GM10266 (cell line): ENCODE measurements at regions not wholly inside any gene's neighbourhood (a gene's known extent, or its start where the extent isn't known, plus 50 kb on each side); places are given as distances from the start of the nearest gene placed in this dataset.
"Not testable (repeated sequence)": the region's sequence is repeated elsewhere in the genome, so short reads cannot be mapped to it uniquely, and the experiment has no call there.

ENCODE experiments used
- DNase-seq: peaks from one replicate; pipeline ENCODE4 v3.0.0; 2012; ENCODE audit errors: extremely low spot score
- TF ChIP-seq, protein P1 (sequence below): IDR thresholded peaks from 2 replicates; pipeline ENCODE4 v1.5.1; 2012; ENCODE audit warnings: mild to moderate bottlenecking, low read depth; ENCODE audit not compliant: control insufficient read depth, insufficient read depth; ENCODE audit errors: missing control alignments

DNA sequence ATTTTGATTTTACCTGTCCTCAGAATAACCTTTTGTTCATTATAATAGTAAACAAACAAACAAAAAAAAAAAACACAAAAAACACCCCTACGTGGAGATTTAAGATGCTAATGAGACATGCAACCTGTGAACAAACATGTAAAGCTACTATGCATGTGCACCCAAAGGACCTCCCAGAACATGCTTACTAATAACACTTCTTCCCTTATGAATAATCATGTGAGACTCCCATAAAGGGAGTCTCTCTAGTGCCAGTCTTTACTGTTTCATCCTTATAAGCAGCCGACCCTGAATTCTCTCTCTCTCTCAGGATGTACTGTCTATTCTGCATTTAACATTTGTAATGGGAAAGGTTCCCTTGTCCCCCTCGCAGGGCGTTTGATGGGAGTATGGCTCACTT is 1051.1 kb downstream of the PCDH17 start:
- TF ChIP-seq, protein P1, sequence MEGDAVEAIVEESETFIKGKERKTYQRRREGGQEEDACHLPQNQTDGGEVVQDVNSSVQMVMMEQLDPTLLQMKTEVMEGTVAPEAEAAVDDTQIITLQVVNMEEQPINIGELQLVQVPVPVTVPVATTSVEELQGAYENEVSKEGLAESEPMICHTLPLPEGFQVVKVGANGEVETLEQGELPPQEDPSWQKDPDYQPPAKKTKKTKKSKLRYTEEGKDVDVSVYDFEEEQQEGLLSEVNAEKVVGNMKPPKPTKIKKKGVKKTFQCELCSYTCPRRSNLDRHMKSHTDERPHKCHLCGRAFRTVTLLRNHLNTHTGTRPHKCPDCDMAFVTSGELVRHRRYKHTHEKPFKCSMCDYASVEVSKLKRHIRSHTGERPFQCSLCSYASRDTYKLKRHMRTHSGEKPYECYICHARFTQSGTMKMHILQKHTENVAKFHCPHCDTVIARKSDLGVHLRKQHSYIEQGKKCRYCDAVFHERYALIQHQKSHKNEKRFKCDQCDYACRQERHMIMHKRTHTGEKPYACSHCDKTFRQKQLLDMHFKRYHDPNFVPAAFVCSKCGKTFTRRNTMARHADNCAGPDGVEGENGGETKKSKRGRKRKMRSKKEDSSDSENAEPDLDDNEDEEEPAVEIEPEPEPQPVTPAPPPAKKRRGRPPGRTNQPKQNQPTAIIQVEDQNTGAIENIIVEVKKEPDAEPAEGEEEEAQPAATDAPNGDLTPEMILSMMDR = no peak
- DNase-seq = no peak

DNA sequence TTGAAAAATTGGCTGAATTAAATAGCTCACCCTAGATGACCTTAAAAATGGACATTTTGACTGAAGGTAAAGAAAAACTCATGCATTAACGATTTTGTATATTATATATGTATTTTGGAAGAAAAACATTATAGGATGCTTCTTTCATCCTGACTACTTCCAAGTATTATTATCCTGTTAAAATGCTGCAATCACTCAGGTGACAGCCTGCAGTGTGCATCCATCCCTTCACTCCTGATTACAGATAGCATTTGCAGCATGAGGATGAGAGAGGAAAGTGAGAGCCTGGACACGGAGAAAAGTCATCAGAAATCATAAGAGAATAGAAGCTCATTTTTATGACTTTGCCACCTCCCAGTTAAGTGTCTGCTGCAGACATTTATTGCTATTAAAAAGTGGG is 1055.6 kb downstream of the PCDH17 start:
- TF ChIP-seq, protein P1 = no peak
- DNase-seq = no peak

DNA sequence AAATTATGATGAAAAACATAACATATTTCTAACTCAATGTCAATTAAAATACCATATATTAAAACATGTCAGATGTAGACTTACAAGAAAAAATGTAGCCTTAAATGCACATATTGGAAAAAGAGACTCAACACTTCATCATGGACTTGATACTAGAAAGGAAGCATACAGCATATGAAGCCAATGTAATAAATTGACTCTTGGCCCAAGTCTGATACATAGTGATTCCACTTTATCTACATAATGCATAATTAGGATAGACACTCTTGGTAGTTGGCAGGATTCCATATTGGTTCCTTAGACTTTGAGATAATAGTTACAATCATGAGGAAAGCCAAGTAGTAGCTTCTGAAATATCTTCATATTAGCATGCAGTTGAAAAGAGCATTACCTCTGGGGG is 1067.0 kb downstream of the PCDH17 start:
- TF ChIP-seq, protein P1 = no peak
- DNase-seq = no peak

DNA sequence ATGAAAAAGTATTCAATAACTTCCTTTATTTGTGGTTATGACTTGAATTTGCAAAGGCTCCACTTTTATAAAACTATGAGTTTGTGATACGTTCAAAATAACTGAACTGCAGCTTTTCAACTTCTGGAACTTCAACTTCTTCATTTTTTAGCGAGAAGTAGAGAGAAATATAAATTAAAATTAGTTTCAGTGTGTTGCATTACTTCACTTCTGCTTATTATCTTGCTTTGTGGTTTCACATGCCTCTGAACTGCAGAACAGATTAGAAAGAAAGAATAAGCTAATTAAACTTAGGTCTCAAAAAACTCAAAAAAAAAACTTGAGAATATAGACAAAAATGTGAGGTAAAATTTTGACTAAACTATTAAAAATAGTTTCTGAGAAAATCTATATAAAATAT is 1073.4 kb downstream of the PCDH17 start:
- DNase-seq = no peak
- TF ChIP-seq, protein P1 = no peak

DNA sequence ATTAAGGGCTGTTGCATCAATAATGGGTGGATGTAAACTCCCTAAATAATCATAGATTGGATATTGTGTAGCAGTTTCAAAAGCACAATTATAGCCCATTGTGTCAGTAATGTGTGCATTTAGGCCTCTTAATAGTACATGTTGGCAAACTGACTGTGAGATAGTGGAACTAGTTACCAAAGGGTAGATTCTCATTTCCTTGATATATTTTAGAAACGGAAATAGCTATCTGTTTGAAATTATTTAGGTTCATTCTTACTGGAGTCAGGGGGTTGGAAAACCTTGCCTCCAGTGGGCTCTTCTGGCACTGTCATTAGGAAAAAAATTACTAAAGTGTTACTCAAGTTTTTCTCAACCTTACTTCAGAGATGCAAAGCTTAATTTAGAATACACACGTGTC is 1074.9 kb downstream of the PCDH17 start:
- TF ChIP-seq, protein P1 = no peak
- DNase-seq = no peak

DNA sequence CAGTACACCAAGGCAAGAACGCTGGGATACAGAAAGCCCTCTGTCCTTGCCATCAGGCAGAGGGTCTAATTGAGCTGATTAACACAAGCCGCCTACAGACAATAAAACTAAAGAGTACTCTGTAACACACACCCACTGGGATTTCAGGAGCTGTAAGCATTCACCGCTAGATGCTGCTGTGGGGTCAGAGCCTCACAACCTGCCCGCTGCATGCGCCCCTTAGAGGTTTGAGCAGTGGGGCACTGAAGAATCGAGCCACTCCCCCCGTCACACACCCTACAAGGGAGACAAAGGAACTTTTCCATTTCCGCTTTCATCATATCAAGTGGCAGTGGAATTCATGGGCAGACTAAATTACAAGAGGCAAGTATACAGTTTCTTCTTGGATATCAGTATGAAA is 1080.6 kb downstream of the PCDH17 start:
- TF ChIP-seq, protein P1 = no peak
- DNase-seq = no peak

DNA sequence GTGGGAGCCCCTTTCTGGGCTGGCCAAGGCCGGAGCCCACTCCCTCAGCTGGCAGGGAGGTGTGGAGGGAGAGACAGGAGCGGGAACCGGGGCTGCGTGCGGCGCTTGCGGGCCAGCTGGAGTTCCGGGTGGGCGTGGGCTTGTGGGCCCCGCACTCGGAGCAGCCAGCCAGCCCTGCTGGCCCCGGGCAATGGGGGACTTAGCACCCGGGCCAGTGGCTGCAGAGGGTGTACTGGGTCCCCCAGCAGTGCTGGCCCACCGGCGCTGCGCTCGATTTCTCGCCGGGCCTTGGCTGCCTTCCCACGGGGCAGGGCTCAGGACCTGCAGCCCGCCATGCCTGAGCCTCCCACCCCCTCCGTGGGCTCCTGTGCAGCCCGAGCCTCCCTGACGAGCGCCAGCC is 1082.5 kb downstream of the PCDH17 start:
- DNase-seq = not testable (repeated sequence)

DNA sequence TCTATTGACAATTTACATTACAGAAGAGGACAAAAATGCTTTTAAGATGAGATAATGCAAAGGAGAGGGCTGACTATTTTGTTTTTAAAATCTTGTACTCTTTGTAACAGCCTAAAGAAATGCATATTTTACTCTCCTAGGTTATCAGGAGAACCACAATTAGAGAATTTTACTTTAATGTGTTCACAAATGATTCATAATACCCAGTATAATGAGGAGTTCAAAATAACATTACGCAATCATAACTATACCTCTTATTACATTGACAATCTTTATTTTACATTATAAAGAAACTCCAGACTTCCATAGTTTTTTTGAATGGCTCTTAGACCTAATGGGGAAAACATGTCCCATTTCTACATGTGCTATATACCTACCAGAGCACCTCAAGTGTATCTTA is 1089.7 kb downstream of the PCDH17 start:
- TF ChIP-seq, protein P1 = no peak
- DNase-seq = no peak
